Activated CD8-positive, alpha-beta T cell treated with anti-CD3 and anti-CD28 coated beads for 36 hours (primary cell): ENCODE measurements at regions not wholly inside any gene's neighbourhood (a gene's known extent, or its start where the extent isn't known, plus 50 kb on each side); places are given as distances from the start of the nearest gene placed in this dataset.

Experiments used
- ATAC-seq: fragments of 200-7000 bp; cut with Tn5 transposase; one replicate; pipeline ENCODE4 v1.10.0; 2021; ENCODE audit warnings: mild to moderate bottlenecking, moderate library complexity
- CTCF ChIA-PET: fragments of 350-600 bp; sonication (Branson Sonifier 250); formaldehyde crosslinking; loops from one replicate; lab custom pipeline; 2021; ENCODE audit warnings: antibody characterized with exemption; lab: Charles Lee
- POLR2A ChIA-PET: fragments of 350-600 bp; sonication (Branson Sonifier 250); formaldehyde crosslinking; loops from one replicate; lab custom pipeline; 2021; ENCODE audit warnings: antibody characterized with exemption; lab: Charles Lee
- DNase-seq: peaks from one replicate; pipeline ENCODE4 v3.0.0-alpha.2; 2020
- H3K27ac Mint-ChIP-seq: one replicate; pipeline ENCODE4 v1.8.0; 2021; ENCODE audit warnings: mild to moderate bottlenecking, mixed read lengths
- H3K27me3 Mint-ChIP-seq: one replicate; pipeline ENCODE4 v1.8.0; 2021; ENCODE audit warnings: mixed read lengths
- H3K36me3 Mint-ChIP-seq: one replicate; pipeline ENCODE4 v1.8.0; 2021; ENCODE audit warnings: low read depth, mixed read lengths
- H3K4me1 Mint-ChIP-seq: one replicate; pipeline ENCODE4 v1.8.0; 2021; ENCODE audit warnings: low read depth, mixed read lengths
- H3K4me3 Mint-ChIP-seq: one replicate; pipeline ENCODE4 v1.8.0; 2021; ENCODE audit warnings: mild to moderate bottlenecking, moderate library complexity, mixed read lengths
- H3K9me3 Mint-ChIP-seq: one replicate; pipeline ENCODE4 v1.8.0; 2021; ENCODE audit warnings: mixed read lengths
- intact Hi-C: fragments of 100-400 bp; cut with micrococcal nuclease; formaldehyde crosslinking; loops from one replicate; pipeline ENCODE4 v1.10.0; 2022
- TF ChIP-seq, protein P1 (sequence below): fragments of 200-600 bp; IDR thresholded peaks from one replicate; pipeline ENCODE4 v1.8.0; 2022; ENCODE audit warnings: antibody characterized with exemption, mild to moderate bottlenecking

DNA sequence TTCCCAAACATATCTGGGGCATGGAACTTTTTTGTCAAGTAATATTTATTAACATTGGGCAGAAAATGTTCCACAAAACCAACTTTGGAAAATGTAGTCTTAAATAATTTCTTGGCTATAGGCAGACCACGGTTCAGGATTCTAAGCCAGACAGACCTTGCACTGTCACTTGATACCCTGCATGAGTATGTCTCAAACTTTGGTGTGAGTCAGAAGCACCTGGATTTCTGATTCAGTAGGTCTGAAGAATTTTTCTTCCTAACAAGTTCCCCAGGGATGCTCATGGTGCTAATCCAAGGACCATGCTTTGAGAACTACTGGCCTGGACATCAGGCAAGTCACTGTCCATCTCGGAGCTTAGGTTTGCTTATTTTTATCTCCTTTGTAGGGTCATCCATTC lies 562.0 kb downstream of the PLPP3 start:
- ChIA-PET CTCF (no interaction called here), POLR2A (no interaction called here)
- H3K4me3 Mint-ChIP-seq: no peak overlapping the region
- H3K27me3 Mint-ChIP-seq: peaks cover 3% of the 10 kb centered on the region
- TF ChIP-seq, protein P1, sequence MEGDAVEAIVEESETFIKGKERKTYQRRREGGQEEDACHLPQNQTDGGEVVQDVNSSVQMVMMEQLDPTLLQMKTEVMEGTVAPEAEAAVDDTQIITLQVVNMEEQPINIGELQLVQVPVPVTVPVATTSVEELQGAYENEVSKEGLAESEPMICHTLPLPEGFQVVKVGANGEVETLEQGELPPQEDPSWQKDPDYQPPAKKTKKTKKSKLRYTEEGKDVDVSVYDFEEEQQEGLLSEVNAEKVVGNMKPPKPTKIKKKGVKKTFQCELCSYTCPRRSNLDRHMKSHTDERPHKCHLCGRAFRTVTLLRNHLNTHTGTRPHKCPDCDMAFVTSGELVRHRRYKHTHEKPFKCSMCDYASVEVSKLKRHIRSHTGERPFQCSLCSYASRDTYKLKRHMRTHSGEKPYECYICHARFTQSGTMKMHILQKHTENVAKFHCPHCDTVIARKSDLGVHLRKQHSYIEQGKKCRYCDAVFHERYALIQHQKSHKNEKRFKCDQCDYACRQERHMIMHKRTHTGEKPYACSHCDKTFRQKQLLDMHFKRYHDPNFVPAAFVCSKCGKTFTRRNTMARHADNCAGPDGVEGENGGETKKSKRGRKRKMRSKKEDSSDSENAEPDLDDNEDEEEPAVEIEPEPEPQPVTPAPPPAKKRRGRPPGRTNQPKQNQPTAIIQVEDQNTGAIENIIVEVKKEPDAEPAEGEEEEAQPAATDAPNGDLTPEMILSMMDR: no peak
- H3K9me3 Mint-ChIP-seq: peaks cover 7% of the 10 kb centered on the region
- H3K4me1 Mint-ChIP-seq: no peaks in the 10 kb centered on the region
- intact Hi-C loops: no loop called here
- H3K27ac Mint-ChIP-seq: no peak overlapping the region
- DNase-seq (no peak), ATAC-seq (no peak)
- H3K36me3 Mint-ChIP-seq: no peaks in the 10 kb centered on the region

DNA sequence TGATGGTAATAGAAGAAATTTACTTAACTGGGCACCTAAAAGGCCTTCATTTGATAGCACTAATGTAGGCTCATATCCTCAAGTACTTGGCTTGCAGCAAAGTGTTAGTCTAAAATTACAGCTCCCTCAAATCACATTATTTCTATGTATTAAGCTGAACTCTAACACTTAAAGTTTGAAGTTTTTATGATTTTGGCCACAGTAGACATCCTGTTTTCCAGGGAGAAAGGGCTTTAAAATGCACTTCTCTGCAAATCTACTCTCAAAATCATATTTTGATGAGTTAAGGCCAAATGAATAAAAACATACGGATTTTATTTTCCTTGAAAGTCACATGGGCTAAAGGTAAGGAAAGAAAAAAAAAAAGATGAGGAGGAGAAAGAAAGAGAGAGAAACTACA lies 575.5 kb downstream of the PLPP3 start:
- ChIA-PET CTCF (no interaction called here), POLR2A (no interaction called here)
- intact Hi-C loops: no loop called here
- Mint-ChIP-seq H3K27ac (no peak overlapping the region), H3K27me3 (no peaks in the 10 kb centered on the region), H3K4me3 (no peak overlapping the region), H3K36me3 (no peaks in the 10 kb centered on the region), H3K9me3 (no peaks in the 10 kb centered on the region), H3K4me1 (no peaks in the 10 kb centered on the region)
- DNase-seq (no peak), ATAC-seq (no peak)
- TF ChIP-seq, protein P1: no peak

DNA sequence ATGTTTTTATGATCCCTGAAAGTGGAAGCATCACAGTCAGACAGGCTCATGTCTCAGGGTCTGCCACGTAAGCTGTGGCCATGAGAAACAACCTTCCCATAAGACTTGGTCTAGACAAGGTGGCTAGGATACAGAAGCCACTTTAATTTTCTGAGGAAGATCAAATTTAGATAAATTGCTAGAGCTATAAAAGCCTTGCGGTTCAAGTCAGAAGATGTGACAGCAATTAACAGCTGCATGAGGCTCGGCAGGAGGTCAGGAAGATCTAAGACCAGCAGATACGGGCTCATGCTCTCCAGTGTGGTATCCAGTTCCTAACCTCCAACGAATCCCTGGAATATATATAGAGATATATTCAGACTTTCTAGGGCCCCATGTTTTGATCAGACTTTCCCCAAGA lies 577.1 kb downstream of the PLPP3 start:
- H3K36me3 Mint-ChIP-seq: no peaks in the 10 kb centered on the region
- no peaks in the 10 kb centered on the region for H3K4me1 Mint-ChIP-seq
- no peaks in the 10 kb centered on the region for H3K9me3 Mint-ChIP-seq
- H3K4me3 Mint-ChIP-seq: no peak overlapping the region
- intact Hi-C loops: no loop called here
- no peak overlapping the region for H3K27ac Mint-ChIP-seq
- POLR2A ChIA-PET: no interaction called here
- TF ChIP-seq, protein P1: no peak
- no peaks in the 10 kb centered on the region for H3K27me3 Mint-ChIP-seq
- CTCF ChIA-PET: no interaction called here
- DNase-seq: no peak
- ATAC-seq: no peak

DNA sequence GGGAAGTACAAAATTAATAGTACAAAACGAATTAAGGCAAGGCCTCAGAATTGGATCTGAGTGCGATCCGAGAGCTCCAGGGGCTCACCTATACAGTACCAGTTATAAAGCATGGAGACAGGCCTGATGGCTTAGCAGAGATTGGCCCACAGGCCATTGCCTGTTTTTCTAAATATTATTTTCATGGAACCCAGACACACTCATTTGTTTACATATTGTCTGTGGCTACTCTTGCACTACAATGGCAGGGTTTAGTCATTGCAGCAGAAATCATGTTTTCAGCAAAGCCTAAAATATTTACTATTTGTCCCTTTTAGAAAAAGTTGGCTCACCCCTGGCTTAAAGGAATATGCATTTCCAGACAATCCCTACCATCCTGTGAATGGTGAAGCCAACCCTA lies 578.9 kb downstream of the PLPP3 start:
- Mint-ChIP-seq H3K4me3 (no peak overlapping the region), H3K36me3 (no peaks in the 10 kb centered on the region), H3K9me3 (peaks cover 5% of the 10 kb centered on the region), H3K4me1 (no peaks in the 10 kb centered on the region), H3K27me3 (no peaks in the 10 kb centered on the region), H3K27ac (no peak overlapping the region)
- CTCF ChIA-PET: no interaction called here
- DNase-seq (no peak), ATAC-seq (no peak)
- intact Hi-C loops: no loop called here
- TF ChIP-seq, protein P1: no peak
- POLR2A ChIA-PET: no interaction called here

DNA sequence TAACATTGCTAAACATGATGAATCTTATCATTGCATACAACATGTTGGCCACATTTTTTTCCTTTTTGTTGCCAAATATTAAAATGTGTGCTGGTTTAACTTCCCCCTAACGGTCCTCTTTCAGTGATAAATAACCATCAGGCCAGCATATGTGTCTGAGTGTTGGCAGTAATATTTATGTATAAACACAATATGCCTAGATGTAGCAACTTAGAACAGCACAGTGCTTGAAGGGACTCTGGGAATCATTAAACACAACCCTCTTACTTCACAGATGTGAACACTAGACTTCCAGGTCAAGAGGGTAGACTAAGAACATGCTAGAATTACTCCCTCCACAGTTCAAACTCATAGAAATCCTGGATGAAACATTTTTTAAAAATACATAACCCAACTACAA lies 581.8 kb downstream of the PLPP3 start:
- Mint-ChIP-seq H3K27me3 (peaks cover 4% of the 10 kb centered on the region), H3K36me3 (no peaks in the 10 kb centered on the region), H3K4me3 (no peak overlapping the region), H3K9me3 (peaks cover 10% of the 10 kb centered on the region), H3K4me1 (no peaks in the 10 kb centered on the region), H3K27ac (no peak overlapping the region)
- POLR2A ChIA-PET: no interaction called here
- ATAC-seq: no peak
- TF ChIP-seq, protein P1: no peak
- intact Hi-C loops: no loop called here
- DNase-seq: no peak
- CTCF ChIA-PET: no interaction called here
